ENCODE measurements at regions not wholly inside any gene's neighbourhood (a gene's known extent, or its start where the extent isn't known, plus 50 kb on each side); places are given as distances from the start of the nearest gene placed in this dataset.

DNA sequence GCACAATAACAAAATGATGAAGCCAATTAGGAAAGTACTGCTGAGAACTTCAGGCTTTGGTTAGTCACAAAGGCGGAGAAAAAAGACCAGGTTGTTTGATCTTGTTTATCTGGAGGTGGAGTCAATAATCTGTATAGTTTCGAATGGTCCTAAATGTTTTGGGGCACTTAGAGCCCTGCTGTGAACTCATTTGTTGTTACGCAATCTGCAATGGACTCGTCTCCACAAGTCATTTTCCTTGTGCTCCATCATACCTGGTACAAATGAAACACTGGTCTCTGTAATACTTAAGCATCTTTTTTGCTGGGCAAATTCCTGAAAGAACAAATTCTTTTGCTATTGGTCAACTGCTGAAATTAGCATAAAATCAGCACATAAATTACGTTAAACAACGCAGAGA lies 430.5 kb downstream of the GATA3 start:
- TF ChIP-seq, protein P1, sequence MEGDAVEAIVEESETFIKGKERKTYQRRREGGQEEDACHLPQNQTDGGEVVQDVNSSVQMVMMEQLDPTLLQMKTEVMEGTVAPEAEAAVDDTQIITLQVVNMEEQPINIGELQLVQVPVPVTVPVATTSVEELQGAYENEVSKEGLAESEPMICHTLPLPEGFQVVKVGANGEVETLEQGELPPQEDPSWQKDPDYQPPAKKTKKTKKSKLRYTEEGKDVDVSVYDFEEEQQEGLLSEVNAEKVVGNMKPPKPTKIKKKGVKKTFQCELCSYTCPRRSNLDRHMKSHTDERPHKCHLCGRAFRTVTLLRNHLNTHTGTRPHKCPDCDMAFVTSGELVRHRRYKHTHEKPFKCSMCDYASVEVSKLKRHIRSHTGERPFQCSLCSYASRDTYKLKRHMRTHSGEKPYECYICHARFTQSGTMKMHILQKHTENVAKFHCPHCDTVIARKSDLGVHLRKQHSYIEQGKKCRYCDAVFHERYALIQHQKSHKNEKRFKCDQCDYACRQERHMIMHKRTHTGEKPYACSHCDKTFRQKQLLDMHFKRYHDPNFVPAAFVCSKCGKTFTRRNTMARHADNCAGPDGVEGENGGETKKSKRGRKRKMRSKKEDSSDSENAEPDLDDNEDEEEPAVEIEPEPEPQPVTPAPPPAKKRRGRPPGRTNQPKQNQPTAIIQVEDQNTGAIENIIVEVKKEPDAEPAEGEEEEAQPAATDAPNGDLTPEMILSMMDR (IDR thresholded peaks at IDR 0.05) = no peak
- TF ChIP-seq POLR2A (IDR thresholded peaks at IDR 0.05) = no peak
